HG03103 (cell line): ENCODE measurements at regions not wholly inside any gene's neighbourhood (a gene's known extent, or its start where the extent isn't known, plus 50 kb on each side); places are given as distances from the start of the nearest gene placed in this dataset.
"Not testable (repeated sequence)": the region's sequence is repeated elsewhere in the genome, so short reads cannot be mapped to it uniquely, and the experiment has no call there.

ENCODE experiments used
- ATAC-seq: cut with Tn5 transposase; IDR thresholded peaks from one replicate; pipeline ENCODE4 v1.9.1; 2021; ENCODE audit warnings: low read depth; ENCODE audit not compliant: unreplicated experiment

- ATAC-seq: no peak
These were observed 172.4 kb downstream of the CD24 start for GRCh38 chr6:106802139-106802538.

GRCh38 chr6:106801256-106801655 lies 171.9 kb downstream of the QRSL1 start:
- no peak for ATAC-seq

GRCh38 chr6:106800379-106800778 lies 171.0 kb downstream of the QRSL1 start:
- no peak for ATAC-seq

DNA sequence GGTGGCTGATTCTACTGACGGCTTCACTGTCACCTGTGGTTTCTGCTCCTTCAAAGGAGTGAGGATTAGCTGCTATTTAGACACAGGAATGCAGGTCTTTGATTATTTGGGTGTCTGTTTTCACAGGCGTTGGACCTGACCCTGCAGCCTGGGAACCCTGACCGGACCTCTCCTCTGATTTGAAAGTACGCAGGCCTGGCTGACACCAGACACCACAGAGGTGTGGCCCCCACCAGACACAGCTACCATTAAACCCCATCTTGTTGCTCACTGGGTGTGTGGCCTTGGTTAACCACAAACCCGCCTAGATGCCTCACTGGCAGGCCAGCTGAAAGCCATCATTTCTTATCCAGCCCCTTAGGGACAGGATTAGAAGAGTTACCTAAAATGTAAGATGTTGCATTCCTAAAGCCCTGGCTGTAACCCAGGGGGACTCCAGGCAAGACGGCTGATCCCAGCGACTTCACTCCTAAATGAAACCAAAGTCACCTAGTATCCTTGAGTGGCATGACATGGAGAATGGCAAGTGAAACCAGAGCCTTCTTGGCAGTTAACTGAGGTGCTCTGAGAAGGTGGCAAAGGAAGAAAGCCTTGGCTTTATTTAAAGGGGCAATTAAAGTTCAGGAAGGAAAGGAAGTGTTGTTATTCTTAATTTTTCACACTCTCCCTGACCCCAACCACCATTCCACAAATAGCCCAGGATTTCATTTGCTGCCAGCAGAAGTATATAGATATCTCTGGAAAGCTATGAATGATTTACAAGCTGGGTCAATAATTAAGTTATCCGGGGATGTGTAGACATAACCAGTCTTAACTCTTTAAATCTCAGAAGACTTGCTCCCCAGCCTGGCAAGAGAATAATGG lies 169.9 kb downstream of the QRSL1 start:
- no peak for ATAC-seq

- no peak for ATAC-seq
These were observed 167.8 kb downstream of the QRSL1 start for GRCh38 chr6:106797186-106797585.

DNA sequence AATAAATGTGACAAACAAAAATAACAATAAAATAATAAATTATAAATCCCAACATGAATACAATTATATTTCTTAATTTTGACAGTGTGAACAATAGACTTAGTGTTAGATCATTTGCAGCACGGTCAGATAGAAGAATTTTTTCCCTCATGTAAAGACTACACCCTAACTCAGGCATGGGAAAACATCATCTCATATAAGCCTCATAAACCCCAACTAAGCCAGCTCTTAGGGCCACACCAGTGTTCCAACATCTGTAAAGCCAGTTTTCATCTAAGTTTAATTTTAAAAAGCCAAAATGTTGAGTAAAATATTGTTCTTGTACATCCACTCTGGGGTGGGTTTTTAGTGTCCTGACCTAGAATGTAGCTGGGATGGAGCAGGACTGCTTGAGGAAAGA lies 167.4 kb downstream of the QRSL1 start:
- ATAC-seq: no peak

- no peak for ATAC-seq
These were observed 164.8 kb downstream of the QRSL1 start for GRCh38 chr6:106794129-106794528.

DNA sequence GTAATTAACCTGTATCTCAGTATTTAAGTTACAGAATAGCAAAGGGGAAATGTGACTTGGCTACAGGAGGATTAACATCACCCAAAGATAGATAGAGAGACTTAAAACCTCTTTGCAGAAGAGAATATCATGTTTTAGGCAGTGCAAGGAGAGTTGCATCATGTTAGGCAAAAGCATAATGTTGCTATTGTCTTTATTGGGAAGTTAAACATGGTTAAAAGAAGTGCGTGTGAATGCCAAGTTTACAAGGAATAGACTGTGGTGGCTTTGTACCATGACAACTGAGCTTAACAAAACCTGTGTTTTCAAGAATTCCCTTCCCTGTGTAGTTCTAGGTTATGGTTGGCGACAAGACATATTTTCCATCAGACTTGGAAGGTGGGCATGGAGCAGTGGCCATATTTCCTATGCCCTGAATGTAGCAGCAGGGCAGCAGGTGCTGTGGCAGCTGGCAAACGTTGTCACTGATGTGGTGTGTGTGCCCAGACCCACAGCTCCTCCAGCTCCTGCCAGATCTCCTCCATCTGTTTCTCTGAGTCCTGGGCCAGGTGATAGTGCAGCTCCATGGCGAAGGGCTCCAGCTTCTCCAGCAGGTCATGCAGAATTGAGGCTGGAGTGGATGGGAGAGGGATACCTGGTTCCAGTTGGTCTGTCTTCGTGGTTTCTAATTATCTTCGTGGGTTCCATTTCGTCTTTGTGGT lies 163.3 kb downstream of the QRSL1 start:
- no peak for ATAC-seq

- ATAC-seq: no peak
These were observed 161.6 kb downstream of the QRSL1 start for GRCh38 chr6:106790935-106791334.

DNA sequence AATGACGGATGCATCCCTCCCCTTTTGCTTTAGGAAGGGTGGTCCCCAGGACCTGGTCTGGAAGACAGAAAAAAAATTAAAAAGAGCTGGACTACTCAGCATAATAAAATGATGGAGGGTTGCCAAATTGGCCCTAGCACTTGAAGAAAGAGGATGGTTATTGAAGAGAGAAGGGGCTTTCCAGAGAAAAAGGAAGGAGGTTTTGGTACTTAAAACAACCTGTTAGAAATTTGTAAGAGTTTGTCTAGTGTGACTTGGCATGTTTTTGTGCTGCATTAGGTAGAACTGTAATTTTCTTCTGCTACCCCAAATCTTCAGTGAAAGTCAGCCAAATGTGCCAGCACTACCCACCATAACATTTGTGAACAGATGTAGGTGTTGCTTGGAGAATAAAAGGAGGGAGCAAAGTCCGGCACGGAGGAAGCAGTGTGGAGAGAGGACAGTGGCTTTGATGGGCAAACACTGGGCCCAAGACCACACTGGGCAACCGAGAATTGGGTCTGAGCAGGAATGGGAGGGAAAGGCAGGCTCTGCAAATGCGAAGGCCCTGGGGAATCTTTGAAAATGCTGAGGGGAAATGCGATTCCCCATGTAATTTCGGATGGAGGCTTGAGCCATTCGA lies 160.9 kb downstream of the QRSL1 start:
- no peak for ATAC-seq

DNA sequence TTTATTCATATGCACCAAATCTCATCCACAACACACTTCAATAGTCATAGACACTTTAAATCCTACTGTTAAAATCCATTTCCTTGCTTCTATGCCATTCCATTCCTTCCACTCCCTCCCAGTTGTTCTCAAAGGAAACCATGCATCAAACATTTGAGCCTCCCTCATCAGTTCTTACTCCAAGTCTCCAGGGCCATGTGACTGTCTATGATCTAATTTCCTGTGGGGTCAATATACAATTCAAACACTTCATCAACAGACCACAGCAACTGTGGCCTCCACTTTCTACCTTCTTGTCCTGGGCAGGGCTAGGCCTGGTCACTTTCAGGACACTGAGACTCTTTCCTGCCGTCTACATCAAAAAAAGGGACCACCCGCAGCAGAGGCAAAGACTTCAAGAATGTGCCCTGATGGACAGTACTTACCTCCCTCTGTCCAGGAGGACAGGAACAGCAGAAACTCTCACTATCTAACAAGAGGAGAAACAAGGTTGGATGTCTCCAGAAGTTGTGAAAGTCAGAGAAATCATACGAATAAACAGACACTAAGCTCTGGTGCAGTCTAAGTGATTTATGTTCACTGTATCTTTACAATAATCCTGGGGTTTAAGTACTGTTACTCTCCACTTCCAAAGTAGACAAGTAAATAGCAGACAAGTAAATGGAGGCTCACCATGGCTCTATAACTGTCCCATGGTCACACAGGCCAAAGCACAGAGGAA lies 160.2 kb downstream of the QRSL1 start:
- ATAC-seq: no peak

DNA sequence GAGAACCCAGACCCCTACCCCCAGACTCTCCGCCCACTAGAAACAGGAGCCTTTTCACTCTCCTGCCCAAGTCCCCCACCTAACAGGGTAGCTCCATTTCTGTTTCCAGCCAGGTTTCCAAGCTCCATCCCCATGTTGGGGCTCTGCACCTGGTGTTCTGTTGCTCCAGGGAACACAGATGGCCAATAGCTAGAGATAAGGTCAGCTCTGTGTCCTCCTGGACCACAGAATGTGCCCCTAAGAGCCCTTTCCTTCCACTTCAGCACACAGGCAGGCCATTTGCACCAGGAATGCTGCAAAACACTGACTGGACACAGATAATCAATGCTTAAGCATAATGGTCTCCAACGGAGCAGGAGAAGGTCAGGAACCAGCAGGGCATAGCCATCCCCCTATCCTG lies 159.4 kb downstream of the QRSL1 start:
- ATAC-seq: no peak

- no peak for ATAC-seq
These were observed 158.2 kb downstream of the QRSL1 start for GRCh38 chr6:106787327-106788196.

GRCh38 chr6:106785298-106785697 lies 155.9 kb downstream of the QRSL1 start:
- ATAC-seq: no peak

DNA sequence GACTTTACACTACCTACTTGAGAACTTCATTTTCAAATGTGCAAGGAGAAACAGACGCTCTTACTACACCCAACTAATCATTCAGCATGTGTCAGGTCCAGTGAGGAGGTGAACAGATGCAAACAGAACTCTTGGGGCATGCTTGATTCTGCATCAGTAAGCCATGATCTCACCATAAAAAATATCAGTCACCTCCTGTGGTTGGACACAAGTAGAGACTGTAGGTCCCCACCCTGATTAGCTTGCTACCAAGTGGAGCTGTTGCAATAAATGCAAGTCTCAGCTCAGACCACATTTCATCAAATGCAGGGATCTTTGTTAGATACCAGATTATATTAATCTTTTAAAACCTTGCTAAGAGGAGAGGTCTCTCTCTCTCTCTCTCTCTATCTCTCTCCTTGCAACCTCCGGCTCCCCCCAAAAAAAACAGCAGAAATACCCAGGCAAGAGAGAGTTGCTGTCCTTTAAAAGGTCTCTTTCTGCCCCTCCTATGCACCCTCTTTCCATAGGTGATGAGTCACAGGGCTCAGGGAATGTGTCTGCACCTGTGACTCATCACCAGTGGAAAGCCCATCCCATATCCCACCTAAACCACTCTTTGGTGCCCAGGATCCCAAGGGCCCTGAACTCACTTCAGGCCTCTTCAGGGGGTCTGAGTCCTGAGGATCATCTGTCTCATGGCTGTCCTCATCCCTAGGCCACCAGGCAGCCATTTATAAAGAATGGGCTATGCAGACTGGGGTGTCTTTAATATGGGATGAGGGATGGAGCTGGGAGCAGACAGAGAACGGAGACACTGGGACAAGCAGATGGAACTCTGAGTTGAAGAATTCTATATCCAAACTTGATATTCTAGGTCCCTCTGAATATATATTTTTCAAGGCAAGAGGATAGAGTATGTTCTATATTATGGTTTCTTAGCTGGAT lies 154.5 kb downstream of the QRSL1 start:
- ATAC-seq: no peak

GRCh38 chr6:106782536-106783285 lies 153.3 kb downstream of the QRSL1 start:
- ATAC-seq: no peak

DNA sequence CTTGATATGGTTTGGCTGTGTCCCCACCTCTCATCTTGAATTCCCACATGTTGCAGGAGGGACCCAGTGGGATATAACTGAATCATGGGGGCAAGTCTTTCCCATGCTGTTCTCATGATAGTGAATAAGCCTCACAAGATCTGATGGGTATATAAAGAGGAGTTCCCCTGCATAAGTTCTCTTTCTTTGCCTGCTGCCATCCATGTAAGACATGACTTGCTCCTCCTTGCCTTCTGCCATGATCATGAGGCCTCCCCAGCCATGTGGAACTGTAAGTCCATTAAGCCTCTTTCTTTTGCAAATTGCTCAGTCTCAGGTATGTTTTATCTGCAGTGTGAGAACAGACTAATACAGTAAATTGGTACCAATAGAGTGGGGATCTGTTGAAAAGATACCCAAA lies 150.2 kb downstream of the QRSL1 start:
- ATAC-seq: not testable (repeated sequence)

DNA sequence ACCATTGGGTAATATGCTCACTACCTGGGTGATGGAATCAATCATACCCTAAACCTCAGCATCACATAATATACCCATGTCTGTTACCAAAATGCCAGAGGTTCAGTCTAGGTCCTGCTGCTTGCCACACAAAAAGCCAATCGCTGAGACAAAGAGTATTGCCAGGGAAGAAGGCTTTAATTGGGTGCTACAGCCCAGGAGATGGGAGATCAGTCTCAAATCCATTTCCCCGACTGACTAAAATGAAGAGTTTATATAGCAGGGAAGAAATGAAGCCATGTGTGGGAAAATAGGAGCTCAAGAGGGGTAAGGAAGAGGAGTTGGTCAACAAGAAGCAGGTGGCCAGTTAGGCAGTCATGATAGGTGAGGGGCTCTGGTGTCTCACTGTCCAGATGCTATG lies 149.6 kb downstream of the QRSL1 start:
- ATAC-seq: no peak
